ENCODE measurements at regions not wholly inside any gene's neighbourhood (a gene's known extent, or its start where the extent isn't known, plus 50 kb on each side); places are given as distances from the start of the nearest gene placed in this dataset.

- ChIA-PET POLR2A (no interaction called here), RAD21 (ENCODE audit: unreplicated experiment) (no interaction called here), SMC1A (ENCODE audit: uncharacterized antibody, unreplicated experiment) (no interaction called here), CTCF (no interaction called here)
- Histone ChIP-seq H3K36me3 (ENCODE audit: control insufficient read depth in 2 of 2, insufficient read depth in 2 of 2, low read length in 1 of 2) (no peaks in the 10 kb centered on the region), H3K4me1 (ENCODE audit: control insufficient read depth, insufficient read depth, low read length) (no peaks in the 10 kb centered on the region), H3K9ac (ENCODE audit: control insufficient read depth, insufficient read depth, low read length) (no peak overlapping the region), H3K4me2 (ENCODE audit: control insufficient read depth, insufficient read depth) (no peak overlapping the region), H3K4me3 (no peak overlapping the region), H4K20me1 (ENCODE audit: control insufficient read depth, insufficient read depth) (no peaks in the 10 kb centered on the region), H3K27me3 (replicated peaks in 1 of 2; ENCODE audit: control insufficient read depth in 2 of 2, insufficient read depth in 2 of 2, low read length in 1 of 2) (no peaks in the 10 kb centered on the region), H3K27ac (ENCODE audit: control insufficient read depth, insufficient read depth) (no peak overlapping the region), H3K79me2 (ENCODE audit: control insufficient read depth, insufficient read depth, low read length) (no peaks in the 10 kb centered on the region), H3K9me3 (replicated peaks; ENCODE audit: control insufficient read depth, insufficient read depth, low read length) (no peaks in the 10 kb centered on the region), H2AFZ (ENCODE audit: control insufficient read depth, low read depth, low read length) (no peak overlapping the region)
- BruUV-seq (replicated peaks), result no TSS peak
- ATAC-seq (no peak), DNase-seq (ENCODE audit: low read depth, low spot score) (no peak), FAIRE-seq (no peak)
- in situ Hi-C loops (cut with MboI), result no loop called here
- intact Hi-C loops (cut with micrococcal nuclease; ENCODE audit: unreplicated experiment), result no loop called here
- TF ChIP-seq ZBTB40 (IDR thresholded peaks at IDR 0.05; ENCODE audit: borderline replicate concordance), result peak; percentile 41; the same call in 1 of the 2 replicates
- TF ChIP-seq SMC3 (IDR thresholded peaks at IDR 0.05; ENCODE audit: borderline replicate concordance, low read length), result no peak
- WGBS (ENCODE audit: insufficient coverage, insufficient replicate concordance, low lambda C conversion rate, missing lambda C conversion rate), result 0% methylated on average over 2 of the region's 2 CpGs
These were observed 568.2 kb upstream of the LRATD1 start for GRCh38 chr2:14064346-14064745.

- no peak overlapping the region for H2AFZ ChIP-seq (ENCODE audit: control insufficient read depth, low read depth, low read length)
- CTCF ChIA-PET, result no interaction called here
- intact Hi-C loops (cut with micrococcal nuclease; ENCODE audit: unreplicated experiment), result no loop called here
- H3K79me2 ChIP-seq (ENCODE audit: control insufficient read depth, insufficient read depth, low read length), result no peaks in the 10 kb centered on the region
- SMC1A ChIA-PET (ENCODE audit: uncharacterized antibody, unreplicated experiment), result no interaction called here
- H3K4me2 ChIP-seq (ENCODE audit: control insufficient read depth, insufficient read depth), result no peak overlapping the region
- POLR2A ChIA-PET, result no interaction called here
- H3K27ac ChIP-seq (ENCODE audit: control insufficient read depth, insufficient read depth), result no peak overlapping the region
- FAIRE-seq, result no peak
- in situ Hi-C loops (cut with MboI), result no loop called here
- BruUV-seq (replicated peaks), result no TSS peak
- no peaks in the 10 kb centered on the region for H3K9me3 ChIP-seq (replicated peaks; ENCODE audit: control insufficient read depth, insufficient read depth, low read length)
- RAD21 ChIA-PET (ENCODE audit: unreplicated experiment), result no interaction called here
- ATAC-seq, result no peak
- H3K27me3 ChIP-seq (replicated peaks in 1 of 2; ENCODE audit: control insufficient read depth in 2 of 2, insufficient read depth in 2 of 2, low read length in 1 of 2), result no peaks in the 10 kb centered on the region
- no peak overlapping the region for H3K4me3 ChIP-seq
- no peaks in the 10 kb centered on the region for H3K36me3 ChIP-seq (ENCODE audit: control insufficient read depth in 2 of 2, insufficient read depth in 2 of 2, low read length in 1 of 2)
- DNase-seq (ENCODE audit: low read depth, low spot score), result no peak
- H3K9ac ChIP-seq (ENCODE audit: control insufficient read depth, insufficient read depth, low read length), result no peak overlapping the region
- H3K4me1 ChIP-seq (ENCODE audit: control insufficient read depth, insufficient read depth, low read length), result no peaks in the 10 kb centered on the region
- H4K20me1 ChIP-seq (ENCODE audit: control insufficient read depth, insufficient read depth), result no peaks in the 10 kb centered on the region
- WGBS (ENCODE audit: insufficient coverage, insufficient replicate concordance, low lambda C conversion rate, missing lambda C conversion rate), result 0% methylated on average over 1 of the region's 1 CpG
- peak; percentile 72; the same call in 1 of the 2 replicates for TF ChIP-seq RUNX3 (IDR thresholded peaks at IDR 0.05; ENCODE audit: low read length)
- TF ChIP-seq POLR2AphosphoS5 (IDR thresholded peaks at IDR 0.05; ENCODE audit: low read length), result no peak
- TF ChIP-seq ATF7 (IDR thresholded peaks at IDR 0.05; ENCODE audit: low read depth), result peak; percentile 72; the same call in 1 of the 2 replicates
- TF ChIP-seq NFIC (IDR thresholded peaks at IDR 0.05; ENCODE audit: low read depth, low read length), result peak; percentile 28; the same call in 1 of the 2 replicates
- peak; percentile 24; the same call in 1 of the 2 replicates for TF ChIP-seq BCL11A (IDR thresholded peaks at IDR 0.05; ENCODE audit: low read depth, low read length)
- TF ChIP-seq JUNB (IDR thresholded peaks at IDR 0.05), result peak; percentile 57
- TF ChIP-seq REST (IDR thresholded peaks at IDR 0.05; ENCODE audit: low read depth, low read length), result no peak
- no peak for TF ChIP-seq MAX (IDR thresholded peaks at IDR 0.05; ENCODE audit: low read depth, low read length)
- no peak for TF ChIP-seq NR2C2 (IDR thresholded peaks at IDR 0.05; ENCODE audit: borderline replicate concordance, control insufficient read depth, insufficient read length, low read depth)
These were observed 560.2 kb upstream of the LRATD1 start for GRCh38 chr2:14072338-14072737.
